ENCODE measurements at regions not wholly inside any gene's neighbourhood (a gene's known extent, or its start where the extent isn't known, plus 50 kb on each side); places are given as distances from the start of the nearest gene placed in this dataset.

DNA sequence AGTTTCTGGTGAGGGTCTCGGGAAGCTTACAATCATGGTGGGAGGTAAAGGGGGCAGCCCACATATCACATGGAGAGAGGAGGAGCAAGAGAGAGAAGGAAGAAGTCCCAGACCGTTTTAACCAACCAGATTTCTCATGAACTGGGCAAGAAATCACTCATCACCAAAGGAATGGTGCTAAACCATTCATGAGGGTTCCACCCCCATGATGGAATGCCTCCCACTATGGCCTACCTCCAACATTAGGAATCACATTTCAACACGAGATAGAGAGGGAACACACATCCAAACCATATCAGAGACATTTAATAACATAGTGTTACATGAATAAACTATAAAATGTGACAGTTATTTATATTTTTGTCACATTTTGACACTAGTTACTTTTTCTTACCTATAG, 214.8 kb upstream of the MAGI2 start:
- TF ChIP-seq, protein P1, sequence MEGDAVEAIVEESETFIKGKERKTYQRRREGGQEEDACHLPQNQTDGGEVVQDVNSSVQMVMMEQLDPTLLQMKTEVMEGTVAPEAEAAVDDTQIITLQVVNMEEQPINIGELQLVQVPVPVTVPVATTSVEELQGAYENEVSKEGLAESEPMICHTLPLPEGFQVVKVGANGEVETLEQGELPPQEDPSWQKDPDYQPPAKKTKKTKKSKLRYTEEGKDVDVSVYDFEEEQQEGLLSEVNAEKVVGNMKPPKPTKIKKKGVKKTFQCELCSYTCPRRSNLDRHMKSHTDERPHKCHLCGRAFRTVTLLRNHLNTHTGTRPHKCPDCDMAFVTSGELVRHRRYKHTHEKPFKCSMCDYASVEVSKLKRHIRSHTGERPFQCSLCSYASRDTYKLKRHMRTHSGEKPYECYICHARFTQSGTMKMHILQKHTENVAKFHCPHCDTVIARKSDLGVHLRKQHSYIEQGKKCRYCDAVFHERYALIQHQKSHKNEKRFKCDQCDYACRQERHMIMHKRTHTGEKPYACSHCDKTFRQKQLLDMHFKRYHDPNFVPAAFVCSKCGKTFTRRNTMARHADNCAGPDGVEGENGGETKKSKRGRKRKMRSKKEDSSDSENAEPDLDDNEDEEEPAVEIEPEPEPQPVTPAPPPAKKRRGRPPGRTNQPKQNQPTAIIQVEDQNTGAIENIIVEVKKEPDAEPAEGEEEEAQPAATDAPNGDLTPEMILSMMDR (IDR thresholded peaks at IDR 0.05) = no peak
- TF ChIP-seq POLR2A (IDR thresholded peaks at IDR 0.05) = no peak

Data from uterus (tissue), 2 donors.